SK-N-DZ (cell line): ENCODE measurements at regions not wholly inside any gene's neighbourhood (a gene's known extent, or its start where the extent isn't known, plus 50 kb on each side); places are given as distances from the start of the nearest gene placed in this dataset.
A peak's percentile ranks its signal among the peaks of the same experiment; 100 is the strongest.

Experiments used
- DNase-seq: peaks from one replicate; pipeline ENCODE4 v3.0.0-alpha.2; 2015; ENCODE audit warnings: low spot score

GRCh38 chr4:96173756-96174155, 333.9 kb downstream of the PDHA2 start:
- no peak for DNase-seq

GRCh38 chr4:96175871-96176270, 336.0 kb downstream of the PDHA2 start:
- no peak for DNase-seq

- no peak for DNase-seq
These were observed 343.7 kb downstream of the PDHA2 start for GRCh38 chr4:96183611-96184010.

- no peak for DNase-seq
These were observed 346.7 kb downstream of the PDHA2 start for GRCh38 chr4:96186593-96186992.

- DNase-seq = no peak
These were observed 349.9 kb downstream of the PDHA2 start for GRCh38 chr4:96189761-96190160.

- DNase-seq = no peak
These were observed 353.2 kb downstream of the PDHA2 start for GRCh38 chr4:96193061-96193460.

GRCh38 chr4:96194993-96195392, 355.1 kb downstream of the PDHA2 start:
- DNase-seq = no peak

- no peak for DNase-seq
These were observed 365.4 kb downstream of the PDHA2 start for GRCh38 chr4:96205143-96205936.

GRCh38 chr4:96227515-96227914, 387.6 kb downstream of the PDHA2 start:
- no peak for DNase-seq

- DNase-seq = no peak
These were observed 388.6 kb downstream of the PDHA2 start for GRCh38 chr4:96228463-96228862.

- no peak for DNase-seq
These were observed 400.1 kb downstream of the PDHA2 start for GRCh38 chr4:96240041-96240440.

GRCh38 chr4:96241819-96242218, 401.9 kb downstream of the PDHA2 start:
- no peak for DNase-seq

- no peak for DNase-seq
These were observed 407.2 kb downstream of the PDHA2 start for GRCh38 chr4:96247096-96247495.

GRCh38 chr4:96248225-96248624, 408.3 kb downstream of the PDHA2 start:
- DNase-seq = no peak

- no peak for DNase-seq
These were observed 420.3 kb downstream of the PDHA2 start for GRCh38 chr4:96260064-96260682.

- no peak for DNase-seq
These were observed 422.2 kb downstream of the PDHA2 start for GRCh38 chr4:96262057-96262456.

- DNase-seq = no peak
These were observed 423.4 kb downstream of the PDHA2 start for GRCh38 chr4:96263291-96263690.

GRCh38 chr4:96264941-96265463, 425.1 kb downstream of the PDHA2 start:
- no peak for DNase-seq

GRCh38 chr4:96293806-96294205, 453.9 kb downstream of the PDHA2 start:
- no peak for DNase-seq

- DNase-seq = peak; percentile 3
These were observed 455.3 kb downstream of the PDHA2 start for GRCh38 chr4:96295143-96295741.

GRCh38 chr4:96301715-96302114, 461.8 kb downstream of the PDHA2 start:
- DNase-seq = no peak

- peak; percentile 80 for DNase-seq
These were observed 465.1 kb downstream of the PDHA2 start for GRCh38 chr4:96305030-96305429.
